KMS-11 (cell line): ENCODE measurements at regions not wholly inside any gene's neighbourhood (a gene's known extent, or its start where the extent isn't known, plus 50 kb on each side); places are given as distances from the start of the nearest gene placed in this dataset.

Experiments
- H2AFZ ChIP-seq: fragments of 200-600 bp; sonication (generic); 2 replicates; pipeline ENCODE4 v1.6.1; 2016; ENCODE audit warnings: antibody characterized with exemption, mixed run types, low read depth
- H3K27ac ChIP-seq: fragments of 200-600 bp; sonication (generic); 2 replicates; pipeline ENCODE4 v1.6.1; 2016; ENCODE audit warnings: mild to moderate bottlenecking, mixed run types
- H3K27me3 ChIP-seq: fragments of 200-600 bp; sonication (generic); 2 replicates; pipeline ENCODE4 v1.6.1; 2017; ENCODE audit warnings: mild to moderate bottlenecking, low read depth, mixed run types, moderate library complexity; ENCODE audit not compliant: insufficient read depth
- H3K36me3 ChIP-seq: fragments of 200-600 bp; sonication (generic); 2 replicates; pipeline ENCODE4 v1.6.1; 2017; ENCODE audit warnings: mild to moderate bottlenecking, mixed run types; ENCODE audit not compliant: insufficient read depth
- H3K4me1 ChIP-seq: fragments of 200-600 bp; sonication (generic); 2 replicates; pipeline ENCODE4 v1.6.1; 2016; ENCODE audit warnings: mild to moderate bottlenecking, low read depth, mixed run types; ENCODE audit not compliant: poor library complexity, severe bottlenecking
- H3K4me2 ChIP-seq: fragments of 200-600 bp; sonication (generic); 2 replicates; pipeline ENCODE4 v1.7.0; 2016; ENCODE audit warnings: mild to moderate bottlenecking, mixed run types
- H3K4me3 ChIP-seq: fragments of 200-600 bp; sonication (generic); IDR thresholded peaks from 2 replicates; pipeline ENCODE4 v1.6.1; 2017; ENCODE audit warnings: low read depth, low read length, mixed read lengths; ENCODE audit not compliant: insufficient read depth
- H3K79me2 ChIP-seq: fragments of 200-600 bp; sonication (generic); 2 replicates; pipeline ENCODE4 v1.6.1; 2016; ENCODE audit warnings: low read depth, mixed run types; ENCODE audit not compliant: insufficient read depth
- H3K9ac ChIP-seq: fragments of 200-600 bp; sonication (generic); 2 replicates; pipeline ENCODE4 v1.6.1; 2016; ENCODE audit warnings: mild to moderate bottlenecking, mixed run types
- H4K20me1 ChIP-seq: fragments of 200-600 bp; sonication (generic); 2 replicates; pipeline ENCODE4 v1.6.1; 2016; ENCODE audit warnings: mild to moderate bottlenecking, mixed run types; ENCODE audit not compliant: insufficient read depth
- CTCF ChIP-seq: fragments of 200-600 bp; sonication (generic); conservative IDR thresholded peaks from 2 replicates; pipeline ENCODE4 v1.6.1; 2017; ENCODE audit warnings: low read depth, mild to moderate bottlenecking, antibody characterized with exemption, low read length, moderate library complexity, mixed read lengths

DNA sequence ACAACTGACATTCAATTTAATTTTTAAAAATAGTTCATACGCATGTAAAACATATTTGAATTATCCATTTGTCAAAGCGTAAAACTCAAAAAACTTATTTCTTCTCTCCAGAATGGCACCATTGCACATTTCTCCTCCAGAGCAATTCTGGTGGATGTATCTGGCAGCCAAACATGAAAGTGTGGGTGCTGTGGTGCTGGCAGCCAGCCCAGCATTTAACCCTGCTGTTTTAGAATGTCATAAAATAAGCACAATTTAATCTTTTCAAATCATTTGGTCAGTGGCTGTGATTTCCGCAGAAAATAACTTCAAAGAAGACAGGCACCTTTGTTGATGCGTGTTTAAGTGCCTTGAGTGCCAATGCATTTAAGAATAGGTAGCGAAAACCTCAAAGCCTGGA lies 302.7 kb upstream of the MEOX2 start:
- Histone ChIP-seq H3K4me1 (no peaks in the 10 kb centered on the region), H3K79me2 (no peaks in the 10 kb centered on the region), H3K9ac (no peak overlapping the region), H3K27ac (no peak overlapping the region), H4K20me1 (no peaks in the 10 kb centered on the region), H3K4me2 (no peak overlapping the region), H3K27me3 (no peaks in the 10 kb centered on the region), H3K36me3 (no peaks in the 10 kb centered on the region), H3K4me3 (no peak overlapping the region), H2AFZ (no peak overlapping the region)
- no peak for TF ChIP-seq CTCF

DNA sequence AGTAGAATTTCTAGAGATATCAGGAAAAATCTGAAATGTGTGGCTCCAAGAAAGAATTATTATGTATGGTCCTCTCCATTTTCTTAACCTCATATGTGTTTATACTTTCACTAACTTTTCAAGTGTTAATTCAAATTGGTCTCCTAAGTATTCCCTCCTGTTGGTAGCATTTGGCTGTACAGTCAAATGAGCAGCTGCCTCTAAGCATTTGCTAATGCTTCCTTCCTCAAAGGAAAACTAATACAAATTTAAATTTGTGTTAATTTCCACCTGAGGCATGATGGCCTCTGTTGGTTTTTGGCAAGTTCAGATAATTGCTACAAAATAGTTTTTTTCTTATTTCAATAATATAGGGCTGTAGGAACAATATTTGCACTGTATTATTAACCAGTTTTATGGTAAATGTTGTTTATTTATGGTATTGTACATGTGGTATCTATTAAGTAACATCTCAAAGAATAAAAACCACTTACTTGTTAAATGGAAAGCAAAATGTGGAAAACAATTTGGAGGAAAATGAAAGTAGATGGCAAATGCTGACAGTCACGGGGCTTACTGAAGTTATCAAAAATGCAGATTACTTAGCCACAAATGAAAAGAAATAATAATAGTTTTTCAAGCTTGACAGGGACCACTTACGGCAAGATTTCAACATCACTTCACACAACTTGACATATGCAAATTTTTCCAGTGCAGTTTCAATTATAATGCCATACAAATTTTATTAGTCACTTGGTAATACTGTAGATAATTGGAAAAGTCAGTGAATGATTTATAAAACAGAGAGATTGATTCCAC lies 299.3 kb upstream of the MEOX2 start:
- no peak for TF ChIP-seq CTCF
- H3K4me2 ChIP-seq, result no peak overlapping the region
- H3K27ac ChIP-seq, result no peak overlapping the region
- H3K27me3 ChIP-seq, result no peaks in the 10 kb centered on the region
- H3K36me3 ChIP-seq, result no peaks in the 10 kb centered on the region
- no peaks in the 10 kb centered on the region for H4K20me1 ChIP-seq
- H3K4me3 ChIP-seq, result no peak overlapping the region
- H3K9ac ChIP-seq, result no peak overlapping the region
- no peaks in the 10 kb centered on the region for H3K79me2 ChIP-seq
- H2AFZ ChIP-seq, result no peak overlapping the region
- H3K4me1 ChIP-seq, result no peaks in the 10 kb centered on the region

DNA sequence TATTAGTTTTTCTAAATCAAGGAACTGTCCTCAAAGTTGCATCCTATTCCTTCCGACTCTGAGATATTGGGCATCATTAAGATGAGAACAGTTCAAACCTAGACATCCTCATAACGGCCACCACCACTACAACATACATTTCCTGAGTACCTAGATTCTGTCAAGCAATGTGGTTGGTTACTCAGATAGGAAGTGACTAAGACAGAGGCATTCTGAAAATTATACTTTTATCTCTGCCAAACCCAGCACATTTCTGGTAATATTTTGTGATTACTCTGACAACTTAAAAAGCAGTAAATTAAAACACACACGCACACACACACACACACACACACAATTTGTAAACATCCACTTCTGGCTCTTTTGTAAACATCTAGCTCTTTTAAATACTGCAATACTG lies 291.2 kb upstream of the MEOX2 start:
- no peaks in the 10 kb centered on the region for H3K4me1 ChIP-seq
- no peaks in the 10 kb centered on the region for H3K79me2 ChIP-seq
- H2AFZ ChIP-seq, result no peak overlapping the region
- H3K27ac ChIP-seq, result no peak overlapping the region
- H3K9ac ChIP-seq, result no peak overlapping the region
- no peak overlapping the region for H3K4me2 ChIP-seq
- TF ChIP-seq CTCF, result no peak
- H4K20me1 ChIP-seq, result no peaks in the 10 kb centered on the region
- H3K27me3 ChIP-seq, result no peaks in the 10 kb centered on the region
- H3K4me3 ChIP-seq, result no peak overlapping the region
- no peaks in the 10 kb centered on the region for H3K36me3 ChIP-seq

GRCh38 chr7:15972862-15973275 lies 286.4 kb upstream of the MEOX2 start:
- Histone ChIP-seq H3K79me2 (no peaks in the 10 kb centered on the region), H3K4me1 (no peaks in the 10 kb centered on the region), H3K36me3 (no peaks in the 10 kb centered on the region), H3K4me2 (no peak overlapping the region), H3K9ac (no peak overlapping the region), H2AFZ (no peak overlapping the region), H3K27me3 (no peaks in the 10 kb centered on the region), H4K20me1 (no peaks in the 10 kb centered on the region), H3K27ac (no peak overlapping the region), H3K4me3 (no peak overlapping the region)
- no peak for TF ChIP-seq CTCF
